Hematopoietic multipotent progenitor cell treated with erythropoietin and hydrocortisone succinate and interleukin-3 and kit ligand, for 4 days (in vitro differentiated cells): ENCODE measurements at regions not wholly inside any gene's neighbourhood (a gene's known extent, or its start where the extent isn't known, plus 50 kb on each side); places are given as distances from the start of the nearest gene placed in this dataset.
"Not testable (repeated sequence)": the region's sequence is repeated elsewhere in the genome, so short reads cannot be mapped to it uniquely, and the experiment has no call there.

Experiments used
- DNase-seq: peaks from one replicate; pipeline ENCODE4 v3.0.0-alpha.2; 2015

DNA sequence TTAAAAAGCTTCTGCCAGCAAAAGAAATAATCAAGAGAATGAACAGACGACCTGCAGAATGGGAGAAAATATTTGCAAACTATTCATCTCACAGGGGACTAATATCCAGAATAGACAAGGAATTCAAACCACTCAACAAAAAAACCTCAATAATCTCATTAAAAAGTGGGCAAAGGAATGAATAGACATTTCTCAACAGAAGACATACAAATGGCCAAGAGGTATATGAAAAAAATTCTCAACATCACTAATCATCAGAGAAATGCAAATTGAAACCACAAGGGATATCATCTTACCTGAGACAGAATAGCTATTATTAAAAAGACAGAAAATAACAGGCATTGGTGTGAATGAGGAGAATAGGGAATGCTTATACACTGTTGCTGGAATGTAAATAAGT, 270.0 kb downstream of the DACT1 start:
- no peak for DNase-seq

DNA sequence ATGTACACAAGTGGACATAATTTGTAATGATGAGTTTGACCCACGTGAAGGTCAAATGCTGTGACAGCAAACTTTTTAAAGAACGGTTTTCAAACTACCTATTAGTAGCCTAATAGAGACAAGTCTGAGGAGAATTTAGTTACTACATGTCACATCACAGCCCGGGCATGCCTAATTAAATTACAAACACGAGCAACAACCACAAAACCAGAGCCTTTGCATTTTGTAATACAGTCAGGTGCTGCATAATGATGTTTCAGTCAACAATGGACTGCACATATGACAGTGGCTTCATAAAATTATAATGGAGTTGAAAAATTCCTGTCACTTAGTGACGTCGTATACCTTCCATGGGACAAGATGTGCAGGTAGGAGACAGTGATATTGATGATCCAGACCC, 274.5 kb downstream of the DACT1 start:
- no peak for DNase-seq

DNA sequence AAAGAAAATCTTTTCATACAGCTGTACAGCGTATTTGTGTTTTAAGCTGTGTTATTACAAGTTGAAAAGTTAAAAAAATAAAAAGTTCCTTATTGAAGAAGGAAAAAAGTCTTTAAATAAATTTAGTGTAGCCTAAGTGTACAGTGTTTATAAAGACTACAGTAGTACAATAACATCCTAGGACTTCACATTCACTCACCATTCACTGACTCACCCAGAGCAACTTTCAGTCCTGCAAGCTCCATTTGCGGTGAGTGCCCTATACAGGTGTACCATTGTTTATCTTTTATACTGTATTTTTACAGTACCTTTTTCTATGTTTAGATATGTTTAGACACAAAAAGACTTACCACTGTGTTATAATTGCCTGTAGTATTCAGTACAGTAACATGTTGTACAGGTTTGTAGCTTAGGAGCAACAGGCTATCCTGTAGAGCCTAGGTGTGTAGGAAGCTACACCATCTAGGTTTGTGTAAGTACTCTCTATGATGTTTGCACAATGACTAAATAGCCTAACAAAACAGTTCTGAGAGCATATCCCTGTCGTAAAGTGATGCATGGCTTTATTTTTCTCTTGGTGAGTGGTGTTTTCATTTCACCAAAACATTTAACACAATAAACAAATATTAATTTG, 275.2 kb downstream of the DACT1 start:
- no peak for DNase-seq

DNA sequence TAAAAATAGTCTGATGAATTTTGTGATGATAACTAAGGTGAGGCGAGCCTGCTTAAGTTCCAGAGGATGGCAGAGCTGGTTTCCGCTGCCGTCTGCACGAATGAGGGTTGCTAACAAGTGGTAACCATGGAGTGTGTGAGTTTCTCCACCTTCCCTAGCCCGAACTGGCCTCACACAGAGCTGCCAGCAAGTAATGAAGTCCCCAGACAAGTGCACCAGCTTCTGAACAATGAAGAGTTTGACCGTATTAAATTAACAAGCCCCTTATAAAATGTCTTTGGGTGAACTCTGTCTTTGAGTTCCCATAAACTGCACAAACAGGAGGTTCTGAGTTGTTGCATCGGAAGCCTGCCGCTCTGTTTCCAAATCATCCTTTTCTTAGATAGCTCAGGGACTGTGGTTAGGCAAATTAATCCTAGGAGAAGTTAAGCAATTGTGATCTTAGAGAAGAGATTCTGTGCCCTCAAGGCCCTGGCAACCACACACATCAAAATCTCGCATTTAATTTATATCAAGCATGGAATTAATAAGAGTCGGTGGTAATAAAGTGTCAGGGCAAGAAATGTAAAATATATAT, 274.1 kb upstream of the DAAM1 start:
- DNase-seq, result no peak

DNA sequence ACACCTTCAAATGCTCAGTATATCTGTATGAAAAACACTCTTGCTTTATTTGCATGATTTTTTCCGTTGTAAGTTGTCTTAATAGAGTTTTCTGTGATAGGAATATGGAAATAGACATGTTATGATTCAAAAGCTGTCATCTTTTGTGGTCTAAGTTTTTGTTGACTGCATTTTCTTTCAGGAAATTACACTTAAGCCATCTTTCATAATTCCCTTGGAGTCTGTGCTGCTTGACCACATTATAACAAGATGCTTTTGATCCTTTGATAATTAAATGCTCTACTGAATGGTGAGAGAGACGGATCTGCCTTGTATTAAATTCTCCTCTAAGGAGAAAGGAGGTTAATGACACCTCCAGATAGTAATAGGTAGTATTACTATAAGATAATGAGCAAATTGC, 272.8 kb upstream of the DAAM1 start:
- no peak for DNase-seq

DNA sequence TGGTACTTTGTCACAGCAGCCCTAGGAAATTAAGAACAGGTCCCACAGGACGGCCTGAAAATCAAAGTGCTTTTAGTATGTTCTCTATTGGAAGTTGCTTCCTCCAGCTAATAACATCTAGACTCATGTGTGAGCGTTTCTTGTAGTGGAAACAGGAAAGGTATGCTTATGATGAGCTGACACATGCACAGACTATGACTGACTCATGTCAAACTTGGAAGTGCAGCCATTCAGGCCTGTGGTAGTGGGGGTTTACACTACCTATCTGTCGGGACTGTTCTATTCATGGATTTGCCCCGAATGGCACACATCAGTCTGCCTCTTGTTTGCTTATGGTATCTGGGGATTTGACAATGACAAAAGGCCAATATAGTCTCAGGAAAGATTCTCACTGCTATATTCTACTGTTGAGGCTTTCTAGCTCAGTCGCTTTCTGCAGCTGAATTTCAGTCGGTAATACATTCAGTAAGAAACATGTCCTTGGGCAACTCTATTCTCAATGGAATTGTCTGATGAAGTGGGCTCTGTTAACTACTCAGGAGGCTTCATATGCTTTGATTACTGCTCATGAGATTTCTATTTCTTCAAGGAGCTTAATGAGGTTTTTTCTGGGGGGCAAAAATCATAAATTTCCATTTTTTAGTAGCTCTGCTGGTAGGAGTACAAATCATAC, 270.3 kb upstream of the DAAM1 start:
- DNase-seq, result no peak

DNA sequence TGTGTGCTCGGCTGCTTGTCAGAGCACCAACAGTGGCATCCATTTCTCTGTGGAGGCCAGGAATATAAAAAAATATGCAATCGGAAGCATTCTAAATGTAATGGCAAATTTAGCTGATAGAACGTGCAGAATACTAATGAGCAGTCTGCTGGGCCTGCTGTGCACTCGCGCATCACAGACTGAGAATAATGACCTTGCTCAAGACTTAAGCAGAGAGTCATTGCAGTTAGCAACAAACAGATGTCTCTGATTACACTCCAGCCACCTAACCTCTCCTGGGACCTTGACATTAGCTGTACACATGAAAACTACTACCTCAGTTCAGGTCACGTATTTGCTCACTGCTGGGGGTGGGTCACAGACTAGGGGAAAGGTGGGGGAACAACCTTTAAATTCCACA, 269.2 kb upstream of the DAAM1 start:
- no peak for DNase-seq

DNA sequence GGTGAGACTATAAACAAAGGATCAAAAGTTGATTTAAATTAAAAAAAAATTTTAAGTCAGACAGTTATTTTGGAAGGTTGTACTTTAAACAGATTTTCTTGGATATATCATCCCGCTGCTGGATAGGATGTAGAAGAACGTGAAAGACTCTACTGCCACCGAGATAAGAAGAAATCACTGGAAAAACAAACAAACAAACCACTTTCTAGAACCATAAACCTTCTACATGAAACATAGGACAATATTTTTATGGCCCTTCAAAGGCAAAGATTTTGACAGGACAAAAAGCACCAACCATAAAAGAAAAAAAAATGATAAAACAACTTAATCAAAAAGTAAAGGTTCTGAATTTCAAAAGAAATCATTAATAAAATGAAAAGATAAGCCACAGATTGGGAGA, 268.2 kb upstream of the DAAM1 start:
- DNase-seq, result no peak

DNA sequence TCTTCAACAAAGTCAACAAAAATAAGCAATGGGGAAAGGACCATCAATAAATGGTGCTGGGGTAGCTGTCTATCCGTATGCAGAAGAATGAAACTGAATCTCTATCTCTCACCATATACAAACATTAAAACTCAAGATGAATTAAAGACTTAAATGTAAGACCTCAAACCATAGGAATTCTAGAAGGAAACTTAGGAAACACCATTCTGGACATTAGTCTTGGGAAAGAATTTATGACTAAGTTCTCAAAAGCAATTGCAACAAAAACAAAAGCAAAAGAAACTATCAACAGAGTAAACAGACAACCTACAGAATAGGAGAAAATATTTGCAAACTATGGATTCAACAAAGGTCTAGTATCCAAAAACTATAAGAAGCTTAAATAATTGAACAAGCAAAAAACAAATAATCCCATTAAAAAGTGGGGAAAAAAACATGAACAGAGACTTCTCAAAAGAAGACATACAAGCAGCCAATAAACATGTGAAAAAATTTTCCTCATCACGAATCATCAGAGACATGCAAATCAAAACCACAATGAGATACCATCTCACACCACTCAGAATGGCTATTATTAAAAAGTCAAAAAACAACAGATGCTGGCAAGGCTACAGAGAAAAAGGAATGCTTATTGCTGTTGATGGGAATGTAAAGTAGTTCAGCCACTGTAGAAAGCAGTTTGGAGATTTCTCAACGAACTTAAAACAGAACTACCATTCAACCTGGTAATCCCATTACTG, 266.1 kb upstream of the DAAM1 start:
- DNase-seq, result not testable (repeated sequence)

DNA sequence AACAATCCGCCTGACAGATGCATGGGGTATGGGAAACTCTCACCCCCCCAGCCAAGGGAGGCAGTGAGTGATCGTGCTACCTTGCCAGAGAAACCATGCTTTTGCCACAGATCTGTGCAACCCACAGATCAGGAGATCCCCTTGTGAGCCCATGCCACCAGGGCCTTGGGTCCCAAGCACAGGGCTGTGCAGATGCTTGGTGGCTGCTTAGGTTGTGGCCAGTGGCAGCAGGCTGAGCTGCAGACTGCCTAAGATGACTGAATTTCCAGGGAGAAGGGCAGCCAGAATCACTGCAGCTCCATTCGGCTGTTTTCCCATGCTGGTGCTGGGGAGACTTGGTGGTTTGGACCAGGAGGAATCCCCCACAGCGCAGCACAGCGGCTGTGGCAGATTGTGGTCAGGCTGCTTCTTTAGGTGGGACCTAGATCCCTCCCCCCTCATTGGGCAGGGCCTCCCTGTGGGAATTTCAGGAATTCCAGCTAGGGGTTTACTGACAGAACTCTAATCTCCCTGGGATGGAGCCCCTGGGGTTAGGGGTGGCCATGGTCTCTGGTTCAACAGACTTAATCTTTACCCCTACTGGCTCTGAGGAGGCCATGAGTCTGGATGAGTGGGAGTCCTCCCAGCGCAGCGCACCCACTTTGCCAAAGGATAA, 264.6 kb upstream of the DAAM1 start:
- no peak for DNase-seq

DNA sequence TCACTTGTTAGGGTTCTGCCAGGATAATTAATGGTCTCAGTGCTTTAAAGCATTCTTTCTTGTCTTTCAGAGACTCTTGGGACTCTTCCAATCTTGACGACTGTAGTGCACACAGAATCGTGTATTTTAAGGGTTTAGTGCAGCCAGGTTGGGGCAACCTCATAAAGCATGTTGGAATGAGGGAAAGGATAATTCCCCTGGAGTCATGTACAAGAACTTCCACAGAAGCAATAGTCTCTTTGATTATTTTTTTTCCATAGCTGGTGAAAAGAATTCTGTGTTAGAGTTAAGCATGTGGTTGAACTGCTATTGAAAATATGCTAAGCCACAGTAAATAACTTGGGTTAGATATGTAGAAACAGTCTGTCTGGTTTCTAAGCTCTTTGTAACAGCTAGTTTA, 246.8 kb upstream of the DAAM1 start:
- no peak for DNase-seq

DNA sequence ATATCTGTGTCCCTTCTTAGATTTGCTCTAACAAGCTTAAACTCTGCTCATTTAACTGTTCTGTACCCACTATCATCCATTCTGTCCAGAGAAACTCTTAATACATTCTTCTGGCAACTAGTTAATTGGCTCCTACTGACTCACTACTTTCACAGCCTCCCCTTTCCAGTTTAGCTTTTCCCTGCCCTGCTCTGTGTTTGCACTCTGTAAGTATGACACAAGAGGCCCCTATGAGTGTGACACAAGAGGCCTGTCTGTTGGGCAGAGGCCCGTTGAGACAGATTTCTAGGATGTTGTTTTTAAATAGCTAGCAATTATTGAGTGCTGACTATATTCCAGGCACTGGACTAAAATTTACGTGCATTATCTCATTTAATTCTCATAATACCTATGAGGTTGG, 246.0 kb upstream of the DAAM1 start:
- DNase-seq, result no peak

DNA sequence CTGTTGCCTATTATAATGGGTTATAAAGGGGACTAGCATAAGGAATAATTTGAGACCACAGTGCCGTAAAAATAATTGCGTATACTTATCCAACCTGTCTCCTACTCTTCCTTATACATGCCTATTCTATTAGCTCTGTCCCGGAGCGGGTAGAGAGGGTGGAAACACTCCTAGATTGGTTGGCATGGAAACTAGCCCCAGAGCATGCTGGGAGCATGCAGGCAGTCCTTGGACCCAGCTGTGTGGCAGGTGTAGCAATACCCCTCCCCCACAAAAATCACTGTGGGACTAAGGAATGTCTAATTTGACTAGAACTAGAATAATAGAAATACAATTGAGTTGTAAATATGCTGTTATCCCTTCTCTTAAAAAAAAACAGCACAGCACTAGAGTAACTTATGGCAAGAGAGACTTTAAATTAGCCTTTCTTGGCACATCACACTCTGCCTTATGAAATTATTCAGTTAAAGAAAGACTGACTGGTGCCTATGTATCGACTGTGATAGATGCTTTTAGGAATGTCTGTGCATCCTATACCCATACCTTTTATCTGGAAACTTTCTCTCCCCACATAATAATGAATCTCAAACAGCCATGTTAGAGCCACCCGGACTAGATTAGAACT, 244.0 kb upstream of the DAAM1 start:
- DNase-seq, result no peak

DNA sequence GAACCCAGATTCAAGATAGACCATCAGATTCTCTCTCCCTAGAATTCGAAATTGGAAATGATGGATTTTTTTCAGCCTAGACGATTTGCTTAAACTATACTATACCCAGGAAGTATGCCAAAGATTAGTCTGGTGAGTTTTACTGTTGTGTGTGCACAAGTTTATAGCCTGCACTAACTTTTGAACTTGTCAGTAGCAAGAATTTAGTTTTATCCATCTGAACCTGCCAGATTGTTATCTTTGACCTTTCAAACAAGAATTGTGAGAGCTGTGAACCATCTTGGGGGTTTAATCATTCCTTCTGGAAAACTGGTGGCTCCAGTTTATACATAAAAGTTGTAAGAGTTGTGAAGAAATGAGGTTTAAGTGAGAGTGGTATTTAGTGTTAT, 243.5 kb upstream of the DAAM1 start:
- DNase-seq, result no peak

DNA sequence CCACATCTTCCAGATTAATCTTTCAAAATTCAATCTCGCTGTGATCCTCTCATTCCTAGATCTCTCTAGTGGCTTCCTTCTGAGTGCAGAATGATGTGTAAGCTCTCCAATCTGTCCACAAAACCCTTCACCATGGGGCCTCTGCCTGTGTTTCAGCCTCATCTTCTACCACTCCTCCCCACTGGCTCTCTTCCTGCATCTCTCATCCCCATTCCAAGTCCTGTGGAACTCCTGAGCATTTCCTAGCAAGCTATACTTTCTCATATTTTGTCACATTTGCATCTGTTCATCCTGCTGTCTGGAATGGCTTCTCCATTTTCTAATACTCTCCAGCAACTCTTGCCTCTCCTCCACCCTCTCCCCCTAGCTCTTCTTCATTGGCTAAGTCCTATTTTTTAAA, 242.0 kb upstream of the DAAM1 start:
- DNase-seq, result no peak

DNA sequence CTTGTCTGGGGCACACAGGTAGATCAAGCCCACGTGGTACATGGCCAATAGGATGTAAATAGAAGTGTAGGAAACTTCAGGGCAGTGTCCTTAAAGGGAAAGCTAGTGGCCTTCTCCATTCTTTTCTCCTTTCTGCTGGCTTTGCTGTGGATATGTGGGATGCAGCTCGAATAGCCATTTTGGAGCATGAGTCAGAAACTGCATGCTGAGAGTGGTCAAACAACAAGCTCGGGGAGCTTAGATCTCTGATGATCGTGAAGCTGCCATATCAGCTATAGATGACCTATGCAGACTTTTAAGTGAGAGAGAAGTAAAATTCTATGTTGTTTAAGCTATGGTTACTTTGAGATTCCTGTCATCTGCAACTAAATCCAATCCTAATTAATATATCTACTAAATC, 241.3 kb upstream of the DAAM1 start:
- no peak for DNase-seq

DNA sequence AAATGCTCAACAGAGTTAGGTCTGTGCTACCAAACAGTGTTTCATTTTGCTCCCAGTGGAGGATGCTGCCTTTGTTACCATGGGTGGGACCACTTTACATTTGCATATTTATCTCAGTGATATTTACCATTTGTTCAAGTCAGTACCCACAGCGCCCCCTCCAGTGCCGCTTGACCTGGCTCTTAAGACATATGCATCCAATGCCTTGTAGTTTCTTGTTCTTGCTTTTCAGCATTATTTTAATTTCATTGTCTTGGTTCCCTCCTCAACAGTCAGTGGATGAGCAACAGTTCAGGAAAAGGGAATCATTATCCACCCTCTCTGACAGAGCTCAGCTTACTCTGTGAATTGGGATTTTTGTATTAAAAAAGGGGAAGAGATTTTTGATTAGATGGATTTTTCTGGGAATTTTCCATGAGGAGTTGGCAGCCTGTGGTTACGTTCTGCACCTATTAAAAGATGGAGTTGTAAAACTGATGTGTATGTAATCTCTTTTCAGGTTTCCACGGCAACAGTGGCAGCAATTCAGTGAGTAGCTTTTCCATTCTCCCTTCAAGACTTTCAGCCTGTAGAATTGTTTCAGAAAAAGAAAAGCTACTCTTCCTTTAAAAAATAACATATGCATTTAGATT, 240.5 kb upstream of the DAAM1 start:
- no peak for DNase-seq

DNA sequence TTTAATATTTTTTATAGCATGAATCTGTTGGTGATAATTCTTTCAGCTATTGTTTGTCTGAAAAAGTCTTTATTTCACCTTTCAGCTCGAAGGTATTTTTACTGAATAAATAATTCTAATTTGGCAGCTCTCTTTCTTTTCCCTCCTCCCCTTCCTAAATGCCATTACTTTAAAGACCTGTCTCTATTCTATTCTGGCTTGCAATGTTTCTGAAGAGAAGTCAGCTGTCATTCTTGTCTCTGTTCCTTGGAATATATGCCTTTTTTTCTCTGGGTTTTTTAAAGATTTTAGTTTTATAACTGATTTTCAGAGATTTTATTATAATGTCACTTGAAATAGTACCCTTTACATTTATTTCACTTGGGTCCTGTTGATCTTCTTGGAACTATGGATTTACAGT, 237.9 kb upstream of the DAAM1 start:
- no peak for DNase-seq

DNA sequence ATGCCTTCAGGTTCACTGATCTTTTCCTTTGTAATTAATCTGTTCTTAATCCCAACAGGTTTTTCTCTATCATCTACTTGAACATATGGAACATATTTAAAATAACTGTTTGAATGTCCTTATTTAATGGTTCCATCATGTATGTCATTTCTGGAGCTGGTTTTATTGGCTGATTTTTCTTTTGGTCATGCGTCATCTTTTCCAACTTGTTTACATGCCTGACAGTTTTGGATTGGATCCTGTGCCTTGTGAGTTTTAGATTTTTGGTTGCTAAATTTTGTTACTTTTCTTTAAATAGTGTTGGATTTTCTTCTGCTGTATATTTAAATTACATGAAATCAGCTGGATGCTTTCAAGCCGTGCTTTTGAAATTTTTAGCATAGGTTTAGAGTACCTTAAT, 237.3 kb upstream of the DAAM1 start:
- no peak for DNase-seq

DNA sequence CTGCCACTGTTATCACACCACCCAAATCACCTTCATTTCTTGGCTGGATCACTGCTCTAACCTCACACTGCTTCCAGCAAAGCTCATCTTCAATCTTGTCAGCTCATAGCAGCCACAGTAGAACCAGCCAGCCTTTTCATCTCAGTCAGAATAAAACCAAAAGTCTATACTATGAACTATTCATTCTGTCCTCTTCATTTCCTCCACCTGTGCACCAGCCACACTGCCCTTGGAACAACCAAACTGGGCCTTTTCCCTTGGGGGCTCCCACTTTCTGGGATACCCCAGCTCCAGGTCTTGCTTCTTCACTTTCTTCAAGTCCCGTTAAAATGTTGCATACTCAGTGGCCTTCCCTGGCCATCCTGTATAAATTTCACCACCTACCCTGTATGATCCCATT, 234.4 kb upstream of the DAAM1 start:
- DNase-seq, result no peak

DNA sequence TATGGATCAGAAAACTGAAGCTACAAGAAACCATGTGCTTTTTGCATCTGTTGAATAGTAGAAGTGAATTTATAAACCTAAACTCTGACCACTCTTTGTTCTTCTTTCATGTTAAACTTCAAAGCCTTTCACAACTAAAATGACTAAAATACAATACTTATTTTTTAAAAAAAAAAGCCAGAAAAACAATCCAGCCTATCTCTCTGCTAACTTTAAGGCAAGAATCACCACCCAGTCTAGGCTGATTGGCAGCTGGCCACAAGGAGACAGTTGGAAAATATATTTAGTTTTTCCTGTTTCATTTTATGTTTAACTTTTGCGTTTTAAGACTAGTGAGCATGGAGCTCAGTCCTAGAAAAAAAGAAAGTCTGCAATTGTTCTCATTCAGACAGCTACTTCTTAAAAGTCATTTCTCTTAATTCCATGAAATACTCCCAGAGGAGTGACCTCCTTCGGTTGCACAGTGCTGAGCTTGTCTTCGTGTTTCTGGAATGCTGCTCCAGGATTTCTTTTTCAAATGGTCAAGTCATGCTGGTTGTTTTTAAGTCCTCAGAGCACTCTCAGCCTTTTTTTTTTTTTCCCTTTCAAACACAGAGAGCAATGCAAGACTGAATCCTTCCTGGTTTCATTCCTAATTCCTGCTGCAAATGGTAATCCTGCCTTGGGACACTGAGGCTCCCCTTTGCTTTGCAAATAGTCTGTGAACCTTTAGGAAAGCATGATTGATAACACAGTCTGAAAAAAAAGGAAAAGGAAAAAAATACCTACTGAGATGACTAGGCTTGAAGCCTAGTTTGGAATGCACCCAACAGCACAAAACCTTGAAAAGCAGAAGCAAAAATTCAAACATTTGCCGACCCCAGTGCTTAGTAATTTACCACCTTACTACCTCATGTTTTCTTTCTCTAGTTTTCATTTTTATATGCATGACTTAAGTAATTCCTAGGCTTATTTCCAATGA, 233.3 kb upstream of the DAAM1 start:
- peak; percentile 58 for DNase-seq
